Hematopoietic multipotent progenitor cell treated with erythropoietin and hydrocortisone succinate and interleukin-3 and kit ligand, for 6 days (in vitro differentiated cells): ENCODE measurements at regions not wholly inside any gene's neighbourhood (a gene's known extent, or its start where the extent isn't known, plus 50 kb on each side); places are given as distances from the start of the nearest gene placed in this dataset.
"Not testable (repeated sequence)": the region's sequence is repeated elsewhere in the genome, so short reads cannot be mapped to it uniquely, and the experiment has no call there.

Experiments used
- DNase-seq: peaks from one replicate; pipeline ENCODE4 v3.0.0-alpha.2; 2015

DNA sequence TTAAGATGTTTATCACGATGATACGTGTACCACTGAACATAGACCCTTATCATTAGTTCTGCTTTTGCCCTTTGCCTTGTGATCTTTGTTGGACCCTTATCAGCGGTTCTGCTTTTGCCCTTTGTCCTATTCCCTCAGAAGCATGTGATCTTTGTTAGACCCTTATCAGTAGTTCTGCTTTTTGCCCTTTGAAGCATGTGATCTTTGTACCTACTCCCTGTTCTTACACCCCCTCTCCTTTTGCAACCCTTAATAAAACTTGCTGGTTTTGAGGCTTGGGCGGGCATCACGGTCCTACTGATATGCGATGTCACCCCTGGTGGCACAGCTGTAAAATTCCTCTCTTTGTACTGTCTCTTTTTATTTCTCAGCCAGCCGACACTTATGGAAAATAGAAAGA is 117.0 kb downstream of the SDHAF3 start:
- peak; percentile 10 for DNase-seq

DNA sequence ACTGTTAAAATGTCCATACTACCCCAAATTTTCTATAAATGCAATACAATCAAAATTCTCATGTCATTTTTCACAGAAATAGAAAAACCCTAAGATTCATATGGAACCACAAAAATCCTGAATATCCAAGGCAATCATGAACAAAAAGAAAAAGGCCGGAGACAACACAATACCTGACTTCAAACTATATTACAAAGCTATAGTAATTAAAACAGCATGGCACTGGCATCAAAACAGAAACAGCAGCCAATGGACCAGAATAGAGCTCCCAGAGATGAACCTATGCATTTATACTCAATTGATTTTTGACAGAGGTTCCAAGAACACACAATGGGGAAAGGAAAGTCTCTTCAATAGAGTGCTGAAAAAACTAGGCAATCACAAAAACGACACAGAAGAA is 128.8 kb downstream of the SDHAF3 start:
- DNase-seq = no peak

DNA sequence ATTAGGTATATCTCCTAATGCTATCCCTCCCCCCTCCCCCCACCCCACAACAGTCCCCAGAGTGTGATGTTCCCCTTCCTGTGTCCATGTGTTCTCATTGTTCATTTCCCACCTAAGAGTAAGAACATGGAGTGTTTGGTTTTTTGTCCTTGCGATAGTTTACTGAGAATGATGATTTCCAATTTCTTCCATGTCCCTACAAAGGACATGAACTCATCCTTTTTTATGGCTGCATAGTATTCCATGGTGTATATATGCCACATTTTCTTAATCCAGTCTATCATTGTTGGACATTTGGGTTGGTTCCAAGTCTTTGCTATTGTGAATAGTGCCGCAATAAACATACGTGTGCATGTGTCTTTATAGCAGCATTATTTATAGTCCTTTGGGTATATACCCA is 140.7 kb downstream of the SDHAF3 start:
- DNase-seq = not testable (repeated sequence)

DNA sequence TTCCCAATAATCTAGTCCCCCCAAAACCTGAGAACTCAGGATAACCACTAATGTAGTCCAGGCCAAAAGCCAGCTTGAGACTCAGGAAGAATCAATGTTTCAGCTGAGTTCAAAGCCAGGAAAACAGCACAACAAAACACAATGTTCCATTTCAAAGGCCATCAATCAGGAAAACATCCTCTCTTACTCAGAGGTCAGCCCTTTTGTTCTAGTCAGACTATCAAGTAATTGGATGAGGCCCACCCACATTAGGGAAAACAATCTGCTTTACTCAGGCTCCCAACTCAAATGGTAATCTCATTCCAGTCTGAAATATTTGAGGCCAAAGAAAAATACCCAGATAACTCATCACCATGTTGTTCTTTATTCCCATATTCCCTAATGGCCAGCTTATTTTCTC is 152.2 kb downstream of the SDHAF3 start:
- no peak for DNase-seq

DNA sequence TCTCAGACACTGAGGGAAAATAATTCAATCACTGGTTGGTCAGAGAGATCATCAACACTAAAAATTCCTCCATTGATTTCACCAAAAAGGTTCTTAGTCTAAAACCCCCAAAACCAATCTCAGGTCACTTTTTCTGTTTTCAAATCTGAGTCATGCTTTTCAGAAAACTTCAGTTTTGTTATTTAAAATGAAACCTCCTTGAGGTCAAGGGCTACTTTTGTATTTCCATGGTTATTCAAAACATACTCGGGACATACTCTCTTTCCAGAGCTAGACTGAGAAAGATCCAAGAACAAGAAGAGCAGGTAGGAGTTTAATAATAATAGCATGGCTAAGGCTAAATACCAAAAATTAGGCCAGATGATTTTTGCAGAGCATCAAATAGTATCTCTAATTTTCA is 152.8 kb downstream of the SDHAF3 start:
- no peak for DNase-seq

- no peak for DNase-seq
These were observed 154.1 kb downstream of the SDHAF3 start for GRCh38 chr7:97271619-97272018.

GRCh38 chr7:97272237-97272975 is 154.9 kb downstream of the SDHAF3 start:
- DNase-seq = no peak

DNA sequence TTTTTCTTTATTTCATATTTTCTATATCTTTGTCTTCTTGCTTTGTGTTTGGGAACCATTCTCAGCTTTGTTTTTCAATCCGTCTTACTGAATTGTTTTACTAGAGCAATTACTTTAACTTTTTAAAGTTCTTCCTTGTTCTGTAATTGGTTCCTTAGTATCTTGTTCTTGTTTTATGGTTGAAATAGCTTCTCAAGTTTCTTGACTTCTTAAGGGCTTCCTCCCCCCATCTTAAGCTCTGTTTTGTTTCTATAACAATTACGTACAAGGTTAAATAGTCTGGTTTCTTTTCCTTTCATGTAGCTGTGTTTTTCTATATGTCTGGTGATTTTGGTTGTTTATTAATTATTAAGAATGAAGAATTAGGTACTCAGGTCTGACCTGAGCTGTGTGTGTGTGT is 158.0 kb downstream of the SDHAF3 start:
- DNase-seq = no peak

GRCh38 chr7:97280950-97281349 is 163.5 kb downstream of the SDHAF3 start:
- no peak for DNase-seq

DNA sequence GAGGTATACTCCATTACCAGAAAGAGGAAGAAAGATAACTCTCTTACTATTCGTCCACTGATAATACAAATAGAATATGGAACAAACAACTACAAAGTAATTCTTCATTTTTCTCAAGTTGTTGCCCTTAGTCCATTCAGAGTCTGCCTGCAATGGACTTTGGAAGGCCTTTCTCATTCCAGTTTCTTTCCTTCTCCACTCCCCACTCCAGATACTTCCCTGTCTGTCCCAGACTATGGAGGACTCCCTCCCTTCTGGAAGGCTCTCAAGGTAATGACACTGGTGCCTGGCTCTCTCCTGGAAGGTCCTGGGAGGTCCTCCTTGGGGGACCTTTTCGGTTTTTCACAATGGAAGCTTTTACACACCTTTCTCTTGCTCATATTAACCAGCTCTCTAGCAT is 167.8 kb downstream of the SDHAF3 start:
- no peak for DNase-seq

DNA sequence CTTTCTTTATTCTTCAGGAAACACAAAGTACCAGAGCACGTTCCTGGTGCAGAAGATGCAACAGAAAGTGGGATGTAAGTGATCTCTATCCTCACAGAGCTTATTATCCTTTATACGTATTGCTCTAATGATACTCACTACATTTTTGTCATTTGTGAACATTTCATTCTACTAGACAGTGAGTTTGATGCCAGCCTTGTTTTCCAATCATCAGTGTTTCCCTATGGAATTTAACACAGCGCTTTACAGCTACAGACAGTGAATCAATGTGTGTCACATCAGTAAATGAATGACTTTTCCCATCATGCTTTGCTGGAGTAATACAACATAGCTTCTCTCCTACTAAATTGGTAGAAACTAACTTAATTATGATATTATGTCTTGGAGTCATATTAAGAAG is 175.5 kb downstream of the SDHAF3 start:
- DNase-seq = no peak

GRCh38 chr7:97298561-97298960 is 181.1 kb downstream of the SDHAF3 start:
- no peak for DNase-seq

DNA sequence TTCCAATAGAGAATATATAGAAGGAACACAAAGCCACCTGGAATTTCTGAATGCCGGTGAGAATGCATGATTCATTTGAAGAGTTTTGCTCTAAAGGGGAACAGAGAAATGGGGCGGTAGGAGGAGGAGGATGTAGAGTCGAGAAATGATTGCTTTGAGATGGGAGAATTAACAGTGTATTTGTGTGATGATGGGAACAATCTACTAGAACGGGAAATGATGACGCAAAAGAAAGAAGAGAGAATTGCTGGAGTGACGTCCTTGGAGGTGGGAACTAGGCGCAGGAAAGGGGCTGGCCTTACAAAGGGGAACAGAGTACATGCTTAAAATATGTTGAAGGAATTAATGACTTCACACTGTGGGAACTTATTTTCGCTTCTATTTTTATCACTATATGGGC is 188.1 kb downstream of the SDHAF3 start:
- no peak for DNase-seq

GRCh38 chr7:97307521-97308108 is 190.1 kb downstream of the SDHAF3 start:
- DNase-seq = no peak

DNA sequence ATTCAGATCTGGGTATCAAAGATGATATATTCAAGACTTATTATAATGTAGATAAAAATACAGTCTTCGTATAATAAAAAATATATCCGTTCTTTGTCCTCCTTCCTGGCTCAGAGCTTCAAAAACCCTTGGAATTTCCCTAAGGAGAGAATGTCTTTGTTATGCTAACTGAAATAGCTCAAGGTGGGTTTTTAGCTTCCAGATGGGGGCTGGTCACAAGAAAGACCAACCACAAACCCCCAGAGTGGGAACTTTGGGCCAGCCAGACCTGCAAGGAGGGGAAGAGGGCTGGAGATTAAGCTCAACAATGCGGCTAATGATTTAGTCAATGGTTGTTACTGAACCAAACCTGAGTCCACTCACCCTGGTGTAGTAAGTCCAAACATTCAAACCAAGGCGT is 196.4 kb downstream of the SDHAF3 start:
- no peak for DNase-seq

GRCh38 chr7:97317575-97317974 is 200.1 kb downstream of the SDHAF3 start:
- DNase-seq = no peak

DNA sequence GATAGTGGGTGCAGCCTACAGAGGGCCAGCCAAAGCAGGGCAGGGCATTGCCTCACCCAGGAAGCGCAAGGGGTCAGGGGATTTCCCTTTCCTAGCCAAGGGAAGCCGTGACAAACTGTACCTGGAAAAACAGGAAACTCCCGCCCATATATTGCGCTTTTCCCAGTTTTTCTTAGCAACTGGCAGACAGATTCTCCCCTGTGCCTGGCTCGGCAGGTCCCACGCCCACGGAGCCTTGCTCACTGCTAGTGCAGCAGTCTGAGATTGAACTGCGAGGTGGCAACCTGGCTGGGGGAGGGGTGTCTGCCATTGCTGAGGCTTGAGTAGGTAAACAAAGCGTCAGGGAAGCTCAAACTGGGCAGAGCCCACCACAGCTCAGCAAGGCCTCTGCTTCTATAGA is 212.4 kb downstream of the SDHAF3 start:
- not testable (repeated sequence) for DNase-seq

DNA sequence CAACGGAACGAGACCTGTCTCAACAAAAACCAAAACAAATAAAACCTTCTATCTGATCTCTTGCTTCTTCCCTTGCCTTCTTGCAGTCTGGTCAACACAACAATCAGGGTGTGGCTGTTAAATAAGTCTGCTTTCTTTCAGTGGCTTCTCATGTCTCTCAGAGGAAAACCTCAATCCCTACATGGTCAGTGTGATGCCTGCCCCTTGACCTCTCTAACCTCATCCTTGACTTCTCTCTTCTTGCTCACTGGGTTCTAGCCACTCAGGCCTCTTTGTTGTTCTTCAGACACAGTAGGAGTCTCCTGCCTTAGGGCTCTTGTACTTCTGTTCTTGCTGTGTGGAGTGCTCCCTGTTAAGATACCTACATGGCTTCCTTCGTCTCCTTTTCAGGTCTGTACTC is 220.4 kb downstream of the SDHAF3 start:
- DNase-seq = no peak

GRCh38 chr7:97342512-97342911 is 225.0 kb downstream of the SDHAF3 start:
- peak; percentile 5 for DNase-seq

DNA sequence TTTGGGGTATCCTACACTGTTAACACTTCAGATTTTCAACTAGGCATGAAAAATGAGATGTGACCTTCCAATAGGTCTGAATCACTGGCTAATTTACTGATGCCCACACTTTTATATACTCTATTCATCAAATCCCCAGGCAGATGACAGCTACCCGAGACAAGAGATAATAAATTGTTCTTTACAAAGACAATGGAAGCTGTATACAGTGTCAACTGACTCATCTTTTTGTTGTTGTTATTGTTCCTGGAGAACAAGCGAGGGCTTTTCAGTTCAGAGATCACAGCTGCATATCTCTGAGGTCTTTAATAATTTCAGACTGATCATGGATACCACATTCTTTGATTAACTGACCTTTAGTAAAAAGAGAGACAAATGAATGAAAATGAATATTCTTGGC is 228.9 kb downstream of the SDHAF3 start:
- no peak for DNase-seq

- DNase-seq = no peak
These were observed 234.0 kb downstream of the SDHAF3 start for GRCh38 chr7:97351488-97351887.

GRCh38 chr7:97357459-97357858 is 240.0 kb downstream of the SDHAF3 start:
- DNase-seq = no peak

GRCh38 chr7:97372882-97373281 is 255.4 kb downstream of the SDHAF3 start:
- DNase-seq = no peak

DNA sequence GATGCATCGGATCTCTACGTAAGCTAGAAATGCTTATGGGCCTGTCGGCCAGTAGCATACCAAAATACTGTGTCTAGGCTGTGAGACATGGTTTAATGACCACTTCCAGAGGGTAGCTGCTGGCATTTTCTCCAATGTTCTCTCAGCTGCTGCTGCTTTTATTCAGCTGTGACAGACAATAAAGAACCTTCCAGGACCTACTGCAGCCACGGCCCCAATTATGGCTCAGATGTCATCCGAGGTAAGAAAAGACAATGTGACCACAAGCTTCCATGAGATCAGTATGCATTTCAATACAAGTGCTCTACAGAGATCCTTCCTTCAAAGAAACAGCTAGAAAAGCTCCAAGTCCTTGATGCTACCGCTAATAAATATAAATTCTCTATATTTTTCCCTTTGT is 256.2 kb downstream of the SDHAF3 start:
- no peak for DNase-seq

DNA sequence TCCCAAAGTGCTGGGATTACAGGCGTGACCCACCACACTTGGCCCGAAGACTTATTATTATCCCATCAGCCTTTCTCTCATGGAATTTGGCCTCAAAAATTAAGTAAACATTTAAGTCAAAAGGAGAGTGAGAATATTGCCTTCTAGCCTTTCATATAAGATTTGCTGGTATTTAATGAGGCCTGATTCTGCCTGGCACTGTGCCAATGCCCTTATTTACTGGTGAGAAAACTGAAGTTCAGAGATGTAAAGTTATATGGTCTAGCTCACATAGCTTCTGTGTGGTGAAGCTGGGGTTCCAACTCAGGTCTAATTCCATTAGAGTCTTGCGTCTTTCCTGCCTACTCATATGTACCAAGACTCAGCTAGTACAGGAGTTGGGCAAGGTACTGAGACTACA is 260.2 kb downstream of the SDHAF3 start:
- no peak for DNase-seq
